Muscle layer of duodenum (tissue), 2 donors: ENCODE measurements at regions not wholly inside any gene's neighbourhood (a gene's known extent, or its start where the extent isn't known, plus 50 kb on each side); places are given as distances from the start of the nearest gene placed in this dataset.

Source experiments
- H3K27ac ChIP-seq: one replicate; pipeline ENCODE4 v1.7.0; 2013; ENCODE audit warnings: mild to moderate bottlenecking, low read length
- H3K27me3 ChIP-seq: one replicate; pipeline ENCODE4 v1.7.0; 2013; ENCODE audit warnings: low read depth, mild to moderate bottlenecking, control low read depth, low read length
- H3K36me3 ChIP-seq, 2 donors: one replicate each; pipeline ENCODE4 v1.7.0; 2013; ENCODE audit warnings: low read length in 2 of 2, control low read depth in 1 of 2, mild to moderate bottlenecking in 1 of 2; ENCODE audit not compliant: insufficient read depth in 2 of 2, control insufficient read depth in 1 of 2
- H3K4me1 ChIP-seq, 2 donors: one replicate each; pipeline ENCODE4 v1.7.0; 2013; ENCODE audit warnings: low read length in 2 of 2, mild to moderate bottlenecking in 2 of 2, control low read depth in 1 of 2, moderate library complexity in 1 of 2; ENCODE audit not compliant: insufficient read depth in 2 of 2, control insufficient read depth in 1 of 2
- H3K4me3 ChIP-seq, 2 donors: one replicate each; pipeline ENCODE4 v1.7.0; 2013; ENCODE audit warnings: low read length in 2 of 2, low read depth in 1 of 2, mild to moderate bottlenecking in 1 of 2
- H3K9me3 ChIP-seq, 2 donors: one replicate each; pipeline ENCODE4 v1.7.0; 2013; ENCODE audit warnings: low read length in 2 of 2, control low read depth in 1 of 2, mild to moderate bottlenecking in 1 of 2; ENCODE audit not compliant: control insufficient read depth in 1 of 2
- donor health status: healthy.

DNA sequence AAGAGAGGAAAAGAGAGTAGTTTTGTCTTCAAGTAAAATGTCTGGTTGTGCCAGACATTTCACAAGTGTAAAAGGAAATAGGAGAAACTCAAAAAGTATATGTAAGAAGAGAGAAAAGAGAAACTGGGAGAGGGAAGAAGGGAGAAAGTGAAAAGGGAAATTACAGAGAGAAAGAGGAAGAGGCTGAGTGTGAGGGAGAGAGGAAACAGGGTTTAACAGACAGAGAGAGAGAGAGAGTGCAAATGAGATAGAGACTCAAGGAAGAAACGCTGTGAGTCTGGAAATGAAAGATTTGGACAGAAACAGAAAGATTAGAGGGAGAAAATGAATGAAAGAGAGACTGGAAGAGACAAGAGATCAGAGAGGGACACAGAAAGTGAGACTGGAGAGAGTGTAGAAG is 806.2 kb downstream of the PLA2G4A start:
- no peaks in the 10 kb centered on the region for H3K4me1 ChIP-seq
- no peaks in the 10 kb centered on the region for H3K27me3 ChIP-seq
- H3K9me3 ChIP-seq: peaks cover 0 to 3% of the 10 kb centered on the region in 2 donors
- no peak overlapping the region for H3K4me3 ChIP-seq
- H3K27ac ChIP-seq: no peak overlapping the region
- no peaks in the 10 kb centered on the region for H3K36me3 ChIP-seq

DNA sequence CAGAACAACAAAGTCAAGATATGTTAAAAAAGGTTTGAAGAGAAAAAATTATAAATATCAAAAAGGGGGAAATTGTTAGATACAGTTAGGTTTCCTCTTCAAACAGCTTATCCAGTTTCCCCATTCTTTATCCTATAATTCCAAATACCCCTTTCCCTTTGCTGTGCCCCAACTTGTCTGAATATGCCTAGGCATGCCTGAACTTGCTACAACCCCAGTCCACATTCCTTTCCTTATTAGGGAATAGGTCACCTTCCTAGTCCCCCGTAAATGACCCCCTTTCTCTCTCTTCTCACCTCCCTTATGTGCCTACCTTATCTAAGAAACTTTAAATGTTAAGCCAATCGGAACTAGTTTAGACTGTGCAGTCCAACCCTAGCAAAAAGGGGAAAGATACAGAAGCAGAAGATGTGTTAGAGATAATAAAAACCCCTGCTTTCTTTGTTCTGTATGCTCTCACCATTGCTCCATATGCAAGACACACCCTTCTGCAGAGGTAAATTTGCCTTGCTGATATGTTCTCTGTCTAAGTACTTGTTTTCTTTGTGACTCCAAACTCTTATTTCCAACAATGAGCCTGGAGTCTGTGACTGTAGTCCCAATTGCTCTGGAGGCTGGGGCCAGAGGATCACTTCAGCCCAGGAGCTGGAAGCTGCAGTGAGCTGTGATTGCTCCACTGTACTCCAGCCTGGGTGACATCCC is 810.1 kb downstream of the PLA2G4A start:
- Histone ChIP-seq H3K9me3 (peaks cover 0 to 2% of the 10 kb centered on the region in 2 donors), H3K27me3 (no peaks in the 10 kb centered on the region), H3K27ac (no peak overlapping the region), H3K4me1 (no peaks in the 10 kb centered on the region), H3K36me3 (no peaks in the 10 kb centered on the region), H3K4me3 (no peak overlapping the region)

DNA sequence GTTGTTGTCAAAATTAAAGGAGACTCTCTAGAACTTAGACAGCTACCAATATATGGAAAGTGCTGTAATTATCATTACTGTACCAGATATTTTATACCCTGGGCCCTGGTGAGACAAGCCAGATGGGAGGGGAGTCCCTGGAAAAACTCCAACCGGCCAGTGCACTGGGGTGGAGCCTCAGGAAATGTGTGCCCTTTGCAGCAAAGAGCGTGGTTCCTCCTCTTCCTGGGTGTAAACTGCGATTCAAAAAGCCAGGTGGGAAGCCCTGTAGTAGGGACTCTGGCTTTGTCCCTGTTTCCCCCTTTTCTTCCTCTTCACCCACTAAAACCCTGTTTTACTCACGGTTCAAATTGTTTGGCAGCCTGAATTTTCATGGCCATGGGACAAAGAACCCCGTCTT is 812.3 kb downstream of the PLA2G4A start:
- no peak overlapping the region for H3K4me3 ChIP-seq
- H3K36me3 ChIP-seq: no peaks in the 10 kb centered on the region
- H3K9me3 ChIP-seq: peaks cover 0 to 2% of the 10 kb centered on the region in 2 donors
- H3K27me3 ChIP-seq: no peaks in the 10 kb centered on the region
- H3K4me1 ChIP-seq: no peaks in the 10 kb centered on the region
- H3K27ac ChIP-seq: no peak overlapping the region

DNA sequence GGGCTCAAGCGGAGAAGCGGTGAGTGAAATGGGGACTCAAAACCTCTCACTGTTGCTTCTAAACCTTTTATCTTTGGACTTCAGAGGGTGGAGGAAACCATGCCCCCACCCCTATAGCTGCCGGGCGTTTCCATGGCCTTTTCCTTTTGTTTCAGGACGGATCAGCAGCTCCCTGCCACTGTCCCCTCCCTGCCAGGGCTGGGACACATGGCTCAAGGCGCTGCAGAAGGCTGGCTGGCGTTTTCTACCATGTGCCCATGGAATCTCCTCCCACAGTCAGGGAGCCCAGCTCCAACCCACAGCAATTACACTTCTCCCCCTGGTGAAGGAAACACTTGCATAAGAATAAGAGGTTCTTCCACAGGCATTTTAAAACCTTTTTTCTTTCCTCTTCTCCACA is 812.7 kb downstream of the PLA2G4A start:
- H3K36me3 ChIP-seq: no peaks in the 10 kb centered on the region
- H3K27ac ChIP-seq: no peak overlapping the region
- no peak overlapping the region for H3K4me3 ChIP-seq
- H3K9me3 ChIP-seq: peaks cover 0 to 2% of the 10 kb centered on the region in 2 donors
- H3K4me1 ChIP-seq: no peaks in the 10 kb centered on the region
- H3K27me3 ChIP-seq: no peaks in the 10 kb centered on the region

DNA sequence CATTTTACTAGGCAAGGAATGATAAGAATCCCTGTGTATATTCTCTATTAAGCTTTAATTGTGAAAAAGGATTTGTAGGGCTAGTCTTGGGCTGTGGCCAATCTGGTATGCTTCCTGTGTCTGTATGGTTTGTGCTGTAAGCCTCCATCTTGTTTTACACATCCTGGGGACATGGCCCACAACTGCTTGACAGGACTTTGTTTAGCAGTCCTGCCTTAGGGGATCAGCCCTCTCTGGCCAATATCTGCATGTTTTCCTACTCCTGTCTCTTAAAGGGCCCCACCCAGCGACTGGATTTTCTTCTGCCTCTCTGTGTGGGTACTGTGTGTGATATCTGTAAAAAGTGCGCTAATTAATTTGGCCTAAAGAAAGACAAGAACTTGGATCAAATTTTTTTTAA is 813.2 kb downstream of the PLA2G4A start:
- no peak overlapping the region for H3K27ac ChIP-seq
- H3K9me3 ChIP-seq: peaks cover 0 to 2% of the 10 kb centered on the region in 2 donors
- H3K4me1 ChIP-seq: no peaks in the 10 kb centered on the region

DNA sequence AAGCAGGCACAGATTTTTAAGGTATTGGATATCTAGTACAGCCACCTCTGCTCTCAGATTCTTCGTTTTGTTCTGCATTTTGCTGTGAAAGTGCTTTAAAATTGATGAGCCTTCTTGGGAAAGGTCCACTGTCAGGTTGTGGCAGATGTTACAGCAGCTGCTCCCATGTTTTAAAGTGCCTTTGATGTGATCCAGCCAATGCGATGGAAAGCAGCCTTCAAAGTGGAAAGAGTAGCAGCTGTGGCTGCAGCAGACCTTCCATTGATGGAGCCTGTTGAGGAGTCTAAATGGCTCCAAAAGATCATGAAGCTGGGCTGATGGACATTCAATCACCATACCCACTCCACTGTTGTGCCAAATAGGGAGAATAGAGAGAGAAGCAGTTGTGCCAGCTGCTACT is 816.9 kb downstream of the PLA2G4A start:
- Histone ChIP-seq H3K27me3 (no peaks in the 10 kb centered on the region), H3K36me3 (no peaks in the 10 kb centered on the region), H3K27ac (no peak overlapping the region), H3K4me3 (no peak overlapping the region), H3K4me1 (no peaks in the 10 kb centered on the region), H3K9me3 (peaks cover 0 to 2% of the 10 kb centered on the region in 2 donors)

More for the DNA sequence above, 813.2 kb downstream of the PLA2G4A start:
- Histone ChIP-seq H3K27me3 (no peaks in the 10 kb centered on the region), H3K36me3 (no peaks in the 10 kb centered on the region), H3K4me3 (no peak overlapping the region)

DNA sequence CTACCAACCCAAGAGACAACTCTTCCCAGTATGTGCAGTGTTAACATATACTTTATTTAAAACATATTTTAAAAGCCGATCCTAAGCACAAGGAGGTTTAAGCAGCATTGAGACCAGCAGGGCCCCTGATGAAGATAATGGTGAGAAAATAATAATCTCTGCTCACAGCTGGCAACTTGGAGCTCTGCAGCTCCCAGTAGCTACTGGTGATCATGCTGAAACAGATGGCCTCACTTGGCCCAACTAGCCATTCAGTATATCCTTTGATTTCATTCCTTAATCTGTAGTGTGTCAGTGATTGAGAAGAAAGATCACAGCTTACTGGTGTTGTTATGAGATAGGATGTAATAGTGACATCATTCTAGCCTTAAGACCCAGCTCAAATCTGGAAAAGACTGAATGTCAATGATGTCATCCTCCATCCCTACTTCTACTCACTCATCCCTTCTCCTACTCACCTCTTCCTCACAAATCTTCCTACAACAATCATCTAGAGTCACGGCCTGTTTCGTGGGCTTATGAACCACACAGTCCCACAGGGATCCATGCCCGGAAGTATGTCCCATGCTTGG is 817.9 kb downstream of the PLA2G4A start:
- Histone ChIP-seq H3K27ac (no peak overlapping the region), H3K4me3 (no peak overlapping the region), H3K36me3 (no peaks in the 10 kb centered on the region), H3K27me3 (no peaks in the 10 kb centered on the region), H3K4me1 (no peaks in the 10 kb centered on the region), H3K9me3 (no peaks in the 10 kb centered on the region)

DNA sequence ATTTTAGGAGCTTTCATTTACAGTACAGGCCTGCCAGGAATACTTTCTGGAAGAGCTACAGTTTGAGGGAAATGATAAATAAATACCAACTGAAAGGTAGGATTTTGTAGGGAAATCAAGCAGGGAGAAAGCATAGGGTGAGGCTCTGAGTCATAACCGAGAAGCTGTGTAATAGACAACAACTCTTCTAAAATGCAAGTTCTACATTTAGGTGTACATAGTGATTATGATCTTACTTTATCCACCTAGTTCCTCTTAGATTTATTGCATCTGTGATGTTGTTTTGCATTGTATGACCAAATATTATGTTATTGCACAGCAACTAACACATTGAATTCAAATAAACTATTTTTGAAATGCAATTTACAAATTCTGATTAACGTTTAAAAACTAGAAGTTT is 819.3 kb downstream of the PLA2G4A start:
- Histone ChIP-seq H3K27ac (no peak overlapping the region), H3K36me3 (no peaks in the 10 kb centered on the region), H3K4me3 (no peak overlapping the region), H3K4me1 (no peaks in the 10 kb centered on the region), H3K9me3 (no peaks in the 10 kb centered on the region), H3K27me3 (no peaks in the 10 kb centered on the region)

DNA sequence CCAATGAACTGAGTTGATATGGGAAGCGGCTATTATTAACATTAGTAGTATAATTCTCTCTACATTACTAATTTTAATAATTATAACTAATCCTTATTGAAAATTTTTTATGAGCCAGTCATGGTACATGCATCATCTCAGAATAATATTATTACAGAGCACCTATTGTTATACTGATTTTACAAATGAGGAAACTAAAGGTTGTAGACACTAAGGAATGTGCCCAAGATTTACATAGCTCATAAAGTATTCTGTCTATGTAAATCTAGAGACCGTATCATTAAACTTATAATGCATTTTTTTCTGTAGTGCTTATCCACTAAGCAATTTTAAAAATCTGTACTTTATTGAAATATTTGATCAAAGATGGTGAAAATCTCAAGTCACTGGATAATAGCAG is 825.9 kb downstream of the PLA2G4A start:
- Histone ChIP-seq H3K4me1 (no peaks in the 10 kb centered on the region), H3K27ac (no peak overlapping the region), H3K36me3 (no peaks in the 10 kb centered on the region), H3K9me3 (no peaks in the 10 kb centered on the region), H3K27me3 (no peaks in the 10 kb centered on the region), H3K4me3 (no peak overlapping the region)

DNA sequence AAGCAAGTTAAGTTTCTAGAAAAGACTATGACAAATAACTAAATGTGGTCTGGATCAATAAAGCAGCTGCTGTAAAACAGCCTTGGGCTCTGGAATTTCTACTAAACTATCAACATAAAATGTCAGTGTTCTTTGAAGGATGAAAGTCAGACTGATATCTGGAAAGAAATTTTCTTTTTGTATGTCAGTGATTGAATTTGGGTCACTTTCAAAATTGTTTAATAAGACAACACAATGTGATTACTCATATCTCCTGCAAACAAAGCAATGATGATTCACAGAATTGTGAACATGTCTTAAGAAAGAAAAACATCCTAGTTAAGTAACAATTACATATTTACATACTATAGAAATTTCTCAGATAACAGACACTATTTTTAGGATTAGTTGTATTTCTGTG is 826.4 kb downstream of the PLA2G4A start:
- Histone ChIP-seq H3K9me3 (no peaks in the 10 kb centered on the region), H3K27me3 (no peaks in the 10 kb centered on the region), H3K27ac (no peak overlapping the region), H3K36me3 (no peaks in the 10 kb centered on the region), H3K4me1 (no peaks in the 10 kb centered on the region), H3K4me3 (no peak overlapping the region)

DNA sequence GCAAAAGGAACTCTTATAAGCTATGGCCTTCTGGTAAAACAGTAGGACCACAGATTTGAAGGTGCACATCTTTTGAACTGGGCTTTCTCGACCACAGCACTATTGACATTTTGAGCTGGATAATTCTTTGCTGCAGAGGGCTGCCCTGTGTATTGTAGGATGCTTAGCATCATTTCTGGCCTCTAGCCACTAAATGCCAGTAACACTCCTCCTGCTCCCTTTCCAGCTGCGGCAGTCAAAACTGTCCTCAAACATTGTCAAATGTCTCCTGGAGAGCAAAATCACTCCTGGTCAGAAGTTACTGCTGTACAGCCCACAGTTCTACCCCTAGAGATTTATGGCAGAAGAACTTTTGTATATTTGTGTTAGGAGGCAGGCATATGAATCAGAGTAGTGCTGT is 836.7 kb downstream of the PLA2G4A start:
- no peaks in the 10 kb centered on the region for H3K9me3 ChIP-seq
- H3K27me3 ChIP-seq: no peaks in the 10 kb centered on the region
- H3K36me3 ChIP-seq: no peaks in the 10 kb centered on the region
- no peaks in the 10 kb centered on the region for H3K4me1 ChIP-seq
- no peak overlapping the region for H3K27ac ChIP-seq
- no peak overlapping the region for H3K4me3 ChIP-seq

DNA sequence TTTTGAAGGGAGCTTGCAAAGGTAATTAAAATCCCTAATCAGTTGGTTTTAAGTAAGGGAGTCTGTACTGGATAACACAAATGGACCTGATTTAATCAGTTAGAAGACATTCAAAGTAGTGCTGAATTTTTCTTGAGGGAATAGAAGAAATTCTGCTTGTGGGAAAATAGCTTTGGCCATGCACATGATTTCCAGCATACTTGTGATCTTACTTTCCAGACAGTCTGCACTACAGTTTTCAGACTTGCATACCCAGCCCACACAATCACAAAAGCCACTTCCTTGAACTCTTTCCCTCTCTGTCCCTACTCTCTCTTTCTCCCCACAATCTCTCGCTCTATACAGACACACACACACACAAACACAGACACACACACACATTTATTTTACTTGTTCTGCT is 852.1 kb downstream of the PLA2G4A start:
- Histone ChIP-seq H3K4me3 (no peak overlapping the region), H3K27ac (no peak overlapping the region), H3K4me1 (peaks cover 0 to 3% of the 10 kb centered on the region in 2 donors), H3K36me3 (no peaks in the 10 kb centered on the region), H3K9me3 (no peaks in the 10 kb centered on the region), H3K27me3 (no peaks in the 10 kb centered on the region)
